LoVo (cell line): ENCODE measurements at regions not wholly inside any gene's neighbourhood (a gene's known extent, or its start where the extent isn't known, plus 50 kb on each side); places are given as distances from the start of the nearest gene placed in this dataset.

Experiments used
- DNase-seq: peaks from one replicate; pipeline ENCODE4 v3.0.0-alpha.2; 2016; ENCODE audit warnings: low spot score

GRCh38 chr14:44149597-44149996 lies 357.5 kb downstream of the FSCB start:
- DNase-seq: peak; percentile 30

- DNase-seq: no peak
Measured at GRCh38 chr14:44142006-44142405, 365.1 kb downstream of the FSCB start.

- no peak for DNase-seq
Measured at GRCh38 chr14:44135972-44136371, 371.1 kb downstream of the FSCB start.

GRCh38 chr14:44131861-44132260 lies 375.2 kb downstream of the FSCB start:
- no peak for DNase-seq

- no peak for DNase-seq
Measured at GRCh38 chr14:44113769-44114730, 393.0 kb downstream of the FSCB start.

- no peak for DNase-seq
Measured at GRCh38 chr14:44112774-44113460, 394.2 kb downstream of the FSCB start.

- DNase-seq: no peak
Measured at GRCh38 chr14:44109036-44109435, 398.0 kb downstream of the FSCB start.

- DNase-seq: no peak
Measured at GRCh38 chr14:44108601-44109000, 398.5 kb downstream of the FSCB start.

- no peak for DNase-seq
Measured at GRCh38 chr14:44107156-44107555, 399.9 kb downstream of the FSCB start.

GRCh38 chr14:44099743-44100488 lies 407.2 kb downstream of the FSCB start:
- no peak for DNase-seq

GRCh38 chr14:44081146-44081545 lies 425.9 kb downstream of the FSCB start:
- no peak for DNase-seq

- no peak for DNase-seq
Measured at GRCh38 chr14:44070046-44070445, 437.0 kb downstream of the FSCB start.

- DNase-seq: no peak
Measured at GRCh38 chr14:44053422-44053821, 453.7 kb downstream of the FSCB start.

- no peak for DNase-seq
Measured at GRCh38 chr14:44041700-44042099, 465.4 kb downstream of the FSCB start.

- no peak for DNase-seq
Measured at GRCh38 chr14:44040561-44040960, 466.5 kb downstream of the FSCB start.

GRCh38 chr14:44036248-44036647 lies 470.8 kb downstream of the FSCB start:
- DNase-seq: no peak

- DNase-seq: no peak
Measured at GRCh38 chr14:44035707-44036106, 471.4 kb downstream of the FSCB start.

GRCh38 chr14:44030831-44031383 lies 476.2 kb downstream of the FSCB start:
- DNase-seq: no peak

GRCh38 chr14:44029933-44030332 lies 477.1 kb downstream of the FSCB start:
- no peak for DNase-seq

GRCh38 chr14:44027397-44027796 lies 479.7 kb downstream of the FSCB start:
- DNase-seq: no peak

- no peak for DNase-seq
Measured at GRCh38 chr14:44010595-44010994, 496.5 kb downstream of the FSCB start.

GRCh38 chr14:44010071-44010470 lies 497.0 kb downstream of the FSCB start:
- DNase-seq: no peak
